ENCODE measurements at regions not wholly inside any gene's neighbourhood (a gene's known extent, or its start where the extent isn't known, plus 50 kb on each side); places are given as distances from the start of the nearest gene placed in this dataset.

DNA sequence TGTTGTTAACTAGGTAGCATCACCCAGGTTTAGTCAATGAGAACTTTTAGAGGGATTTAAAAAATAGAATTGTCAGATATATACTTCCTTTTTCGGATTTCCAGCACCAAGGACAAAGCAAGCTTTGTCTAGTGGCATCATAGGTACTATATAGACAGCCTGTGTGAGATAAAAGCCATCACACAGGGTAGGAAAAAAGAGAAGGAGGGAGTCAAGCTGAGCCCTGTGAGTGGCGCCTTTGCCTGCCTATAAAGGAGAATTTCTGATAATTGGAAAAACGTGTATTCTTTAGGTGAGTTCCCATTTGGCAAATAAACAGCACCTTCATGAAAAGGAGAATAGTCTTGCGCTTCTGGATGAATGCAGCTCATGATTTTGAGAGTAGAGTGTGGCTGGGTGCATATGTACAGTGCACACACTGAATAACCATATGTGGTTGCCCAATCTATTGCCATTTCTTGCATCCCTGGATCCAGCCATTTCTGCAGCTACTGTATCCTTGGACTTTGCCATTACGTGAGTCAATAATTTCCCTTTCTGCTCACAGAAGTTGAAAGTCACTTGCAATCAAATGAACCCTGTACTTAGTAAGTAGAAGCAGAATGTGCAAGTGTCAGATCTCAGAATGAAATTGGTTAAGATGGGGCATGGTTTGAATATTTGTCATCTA is 559.9 kb upstream of the MEX3C start:
- no peak for DNase-seq

DNA sequence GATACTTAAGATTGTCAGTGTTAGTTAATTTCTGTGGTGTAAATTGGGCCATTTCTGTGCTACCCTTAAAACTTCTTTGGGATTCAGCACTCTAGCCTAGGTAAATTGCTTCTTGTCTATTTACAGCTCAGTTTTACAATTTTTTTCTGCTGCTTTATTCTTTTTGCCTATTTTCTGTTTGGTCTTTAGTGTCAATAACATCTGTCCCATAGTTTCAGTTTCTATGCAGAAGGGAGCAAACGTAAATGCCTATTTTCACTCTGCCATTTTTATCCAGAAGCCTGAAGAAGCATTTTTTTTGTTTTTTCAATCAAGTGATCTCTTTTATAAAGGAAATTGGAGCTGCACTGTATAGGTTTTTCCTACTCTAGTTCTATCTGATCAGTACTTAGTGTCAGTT is 564.9 kb upstream of the MEX3C start:
- no peak for DNase-seq

DNA sequence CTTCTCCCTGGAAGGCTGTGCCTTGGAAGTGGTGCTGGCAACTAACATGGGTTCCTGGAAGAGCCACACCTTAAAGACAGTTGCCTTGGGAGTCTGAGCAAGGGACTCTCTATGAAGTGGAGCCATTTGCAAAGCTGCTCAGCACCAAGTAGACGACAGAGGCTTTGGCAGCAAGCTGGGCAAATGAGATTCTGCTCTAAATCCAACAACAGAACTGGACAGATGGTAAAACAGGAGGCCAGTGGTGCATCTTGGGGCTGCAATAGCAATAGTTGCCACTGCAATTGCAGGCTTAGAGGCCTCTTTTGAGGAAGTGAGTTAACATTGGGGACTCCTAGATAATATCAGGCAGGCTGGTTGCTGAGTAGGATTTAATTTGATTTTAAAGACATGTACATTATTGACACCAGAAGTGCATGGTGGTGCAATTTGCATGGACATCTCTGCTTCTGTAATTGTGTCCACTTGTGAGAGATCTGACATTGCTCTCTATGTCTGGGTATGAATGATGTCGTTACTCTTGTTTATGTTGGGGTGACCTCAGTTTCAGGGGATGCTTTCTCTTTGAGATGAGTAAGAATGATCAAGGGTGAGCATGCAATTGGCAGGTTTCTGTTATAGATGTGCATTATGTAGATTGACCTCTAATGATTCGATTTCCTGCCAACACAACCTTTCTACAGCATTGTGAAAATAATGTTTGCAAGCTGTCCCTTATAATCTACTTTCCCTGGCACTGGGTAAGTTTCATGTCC is 568.3 kb upstream of the MEX3C start:
- DNase-seq = no peak

DNA sequence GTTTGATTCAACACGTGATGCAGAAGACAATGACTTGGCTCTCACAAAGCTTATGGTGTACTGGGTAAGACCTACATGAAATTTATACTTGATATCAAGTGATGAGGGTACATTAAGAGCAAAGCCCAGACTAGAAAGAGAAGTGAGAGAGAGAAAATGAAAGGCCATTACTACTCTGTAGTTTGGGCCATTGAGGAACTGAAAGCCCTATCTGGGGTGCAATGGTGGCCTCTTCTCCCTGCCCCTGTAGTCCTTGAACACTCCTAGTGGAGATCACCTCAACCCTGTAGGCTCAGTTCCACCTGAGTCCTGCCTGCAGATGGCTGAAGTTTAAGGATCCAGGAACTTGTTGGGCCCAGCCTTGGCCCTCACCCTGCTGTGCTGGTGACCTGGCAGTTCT is 569.8 kb upstream of the MEX3C start:
- DNase-seq = no peak

DNA sequence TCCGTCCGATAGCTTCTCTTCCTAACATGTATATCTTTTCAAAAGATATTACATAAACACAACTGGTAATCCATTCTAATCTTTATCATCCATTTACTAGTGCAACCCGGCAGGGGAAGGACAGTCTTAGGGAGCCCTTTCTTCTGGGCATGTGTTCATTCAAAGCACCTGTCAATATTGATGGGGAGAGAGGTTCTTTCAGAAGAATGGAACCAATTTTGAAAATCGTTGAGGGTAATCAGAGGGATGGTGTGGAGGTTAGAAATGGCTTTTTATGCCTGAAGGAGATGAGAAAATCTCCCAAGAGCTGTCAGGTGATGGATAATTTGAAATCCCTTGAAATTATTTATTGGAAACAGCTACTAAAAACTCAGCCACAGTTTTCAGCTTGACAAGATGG is 561.9 kb upstream of the DCC start:
- DNase-seq = no peak

DNA sequence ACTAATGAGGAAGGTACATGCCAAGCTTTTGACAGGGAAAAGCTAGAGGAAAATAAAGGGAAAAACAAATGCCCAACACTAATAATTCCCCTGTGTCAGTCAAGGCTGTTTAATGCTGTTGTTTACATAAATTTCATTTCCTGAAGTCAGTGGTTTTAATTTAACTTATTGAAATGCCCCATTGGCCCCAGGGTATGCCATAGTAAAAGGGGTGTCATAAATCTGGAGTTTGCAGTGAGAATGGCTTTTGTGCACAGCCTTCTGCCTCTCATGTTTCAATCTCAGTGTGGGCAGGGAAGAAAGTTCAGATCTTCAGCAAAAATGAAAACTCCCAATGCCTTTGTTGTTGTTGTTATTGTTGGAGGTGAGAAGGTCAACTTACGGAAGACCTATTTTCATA is 550.1 kb upstream of the DCC start:
- no peak for DNase-seq

DNA sequence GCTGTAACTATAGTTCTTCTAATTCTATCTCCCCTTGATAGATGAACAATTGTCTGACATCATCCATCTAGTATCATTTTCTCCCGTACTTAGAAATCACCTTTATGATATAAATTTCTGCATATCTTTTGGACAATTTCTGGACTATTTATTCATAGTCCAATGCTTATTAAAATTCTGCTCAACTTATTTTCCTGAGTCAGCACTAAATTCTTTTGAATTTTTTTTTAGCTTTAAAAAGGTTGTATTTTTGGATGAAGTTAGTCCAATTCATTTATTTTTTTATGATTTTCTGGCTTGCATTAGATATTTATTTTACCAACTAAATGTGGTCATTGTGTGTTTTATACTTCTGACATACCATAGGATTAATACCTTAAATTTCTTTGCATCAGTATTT is 538.5 kb upstream of the DCC start:
- no peak for DNase-seq

DNA sequence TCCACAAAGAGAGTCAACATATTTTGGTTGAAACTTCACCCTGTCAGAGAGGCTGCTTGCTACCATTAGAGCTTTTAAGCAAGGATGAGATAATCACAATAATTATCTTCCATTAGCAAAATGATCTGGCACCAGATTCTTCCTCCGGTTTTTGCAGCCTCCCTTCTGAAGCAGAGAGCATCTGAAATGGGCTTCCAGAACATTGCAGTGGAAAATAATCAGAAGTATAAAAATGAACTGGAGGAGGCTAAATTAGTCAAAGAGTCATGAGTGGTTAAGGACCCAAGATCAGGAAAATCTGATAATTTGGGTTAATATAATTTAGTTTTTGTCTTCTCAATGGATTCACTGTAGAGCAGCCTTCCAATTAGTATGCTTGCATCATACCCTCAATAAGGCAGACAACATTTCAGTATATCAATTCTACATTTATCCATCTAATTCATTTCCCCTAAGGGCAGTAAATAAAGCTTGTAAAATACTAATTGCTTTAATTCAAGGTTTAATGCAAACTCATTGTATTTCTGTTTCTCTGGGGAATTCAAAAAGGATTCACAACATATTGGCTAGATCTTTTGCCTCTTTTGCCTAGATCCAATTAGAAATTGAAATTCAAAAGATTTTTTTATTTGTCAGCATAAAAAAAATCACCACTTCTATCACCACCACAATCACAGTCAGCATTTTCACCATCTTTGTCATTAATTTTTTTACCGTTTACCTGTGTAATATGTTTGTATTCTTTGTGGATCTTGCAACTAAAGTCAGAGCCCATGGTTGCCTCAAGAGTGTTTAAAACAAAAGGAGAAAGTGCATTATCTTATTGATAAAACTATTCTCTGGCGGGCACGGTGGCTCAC is 537.2 kb upstream of the DCC start:
- DNase-seq = no peak

DNA sequence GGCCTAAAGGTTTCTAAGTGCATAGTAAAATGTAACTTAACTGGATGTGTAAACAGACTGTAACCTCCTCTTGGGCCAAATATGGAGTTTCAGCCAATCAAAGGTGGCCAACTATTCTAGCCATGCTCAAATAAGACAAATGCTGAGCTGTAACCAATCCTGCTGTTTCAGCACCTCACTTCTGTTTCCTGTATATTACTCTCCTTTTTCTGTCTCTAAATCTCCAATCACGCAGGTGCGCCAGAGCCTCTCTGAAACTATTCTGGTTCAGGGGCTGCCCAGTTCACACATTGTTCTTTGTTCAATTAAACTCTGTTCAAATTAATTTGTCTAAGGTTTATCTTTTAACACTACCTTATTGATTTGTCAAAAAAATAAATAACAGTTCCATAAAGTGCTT is 532.7 kb upstream of the DCC start:
- no peak for DNase-seq

DNA sequence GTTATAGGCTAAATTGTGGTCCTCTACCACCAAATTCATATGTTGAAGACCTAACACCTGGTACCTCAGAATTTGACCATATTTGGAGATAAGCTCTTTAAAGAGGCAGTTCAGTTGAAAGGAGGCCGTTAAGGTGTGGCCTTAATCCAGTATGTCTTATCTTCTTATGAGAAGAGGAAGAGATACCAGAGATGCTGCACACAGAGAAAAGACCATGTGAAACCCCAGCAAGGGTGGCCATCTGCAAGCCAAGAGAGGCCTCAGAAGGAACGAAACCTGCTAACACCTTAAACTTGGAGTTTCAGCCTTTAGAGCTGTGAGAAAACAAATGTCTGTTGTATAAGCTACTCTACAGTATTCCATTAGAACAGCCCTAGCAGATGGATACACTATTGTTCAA is 528.1 kb upstream of the DCC start:
- DNase-seq = no peak

DNA sequence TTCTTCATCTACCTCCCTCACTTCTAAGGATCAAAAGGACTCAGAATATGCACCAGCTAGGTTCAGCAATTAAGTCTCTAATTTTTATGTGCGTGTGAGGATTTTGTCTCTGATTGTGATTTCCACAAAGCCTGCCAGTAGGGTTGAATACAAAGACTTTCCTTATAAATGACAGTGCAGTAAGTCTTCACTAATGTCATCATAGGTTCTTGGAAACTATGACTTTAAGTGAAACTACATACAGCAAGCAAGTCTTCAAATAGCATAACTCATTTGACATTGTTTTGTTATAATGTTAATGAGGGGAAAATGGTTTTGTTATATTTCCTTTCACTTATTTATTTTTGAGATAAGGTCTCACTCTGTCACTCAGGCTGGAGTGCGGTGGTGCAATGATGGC is 526.3 kb upstream of the DCC start:
- no peak for DNase-seq

DNA sequence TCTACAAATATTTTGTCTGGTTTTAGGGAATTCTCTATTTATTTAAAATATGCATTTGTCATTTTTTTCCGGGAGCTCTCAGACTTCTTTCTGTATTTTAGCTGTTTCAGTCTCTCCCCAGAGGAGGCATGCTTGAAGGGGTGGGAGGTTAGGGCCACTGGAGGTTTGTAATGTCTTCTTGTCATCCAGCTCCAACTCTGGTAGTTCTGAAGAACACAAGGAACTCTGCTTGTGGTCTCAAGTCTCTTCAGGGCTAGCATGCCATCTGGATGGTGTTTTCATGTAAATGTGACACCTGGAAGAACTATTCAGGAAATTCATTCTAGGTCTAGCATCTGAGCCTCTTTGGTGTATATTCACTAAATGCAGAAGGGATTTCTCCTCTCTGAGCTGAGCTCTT is 518.4 kb upstream of the DCC start:
- DNase-seq = no peak

DNA sequence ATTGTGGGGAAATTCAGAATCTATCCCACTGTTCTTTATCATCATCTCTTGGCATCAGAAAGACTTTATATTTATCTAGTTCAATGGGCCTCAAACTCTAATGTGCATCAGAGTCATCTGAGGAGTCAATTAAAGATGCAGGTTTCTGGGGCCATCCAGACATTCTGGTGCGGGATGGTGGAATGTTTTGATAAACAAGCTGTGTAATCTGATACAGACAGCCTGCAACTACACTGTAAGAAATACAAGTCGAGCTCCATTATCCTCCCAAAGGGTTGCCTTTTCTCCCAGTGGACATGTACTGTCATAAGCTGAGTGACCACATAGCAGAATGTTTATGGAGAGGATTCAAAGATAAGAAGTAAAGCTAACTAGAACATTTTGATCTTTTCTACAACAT is 515.3 kb upstream of the DCC start:
- no peak for DNase-seq

DNA sequence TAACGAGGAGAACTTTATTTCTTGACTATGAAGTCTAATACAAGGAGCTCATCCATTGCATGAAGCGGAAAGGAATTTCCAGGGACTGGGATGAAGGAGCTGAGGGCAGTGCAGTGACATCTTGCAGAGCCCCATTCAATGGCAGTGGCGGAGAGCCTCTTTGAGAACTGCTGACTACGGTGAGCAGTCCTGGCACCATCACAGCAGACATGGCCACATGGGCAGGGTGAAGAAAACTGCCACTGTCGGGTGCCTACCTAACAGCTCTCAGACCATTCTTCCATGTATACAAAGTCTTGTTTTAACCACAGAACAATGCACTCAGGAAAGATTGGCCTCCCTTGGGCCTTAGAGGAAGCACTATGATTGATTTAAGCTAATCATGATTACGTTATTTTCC is 506.1 kb upstream of the DCC start:
- DNase-seq = no peak

DNA sequence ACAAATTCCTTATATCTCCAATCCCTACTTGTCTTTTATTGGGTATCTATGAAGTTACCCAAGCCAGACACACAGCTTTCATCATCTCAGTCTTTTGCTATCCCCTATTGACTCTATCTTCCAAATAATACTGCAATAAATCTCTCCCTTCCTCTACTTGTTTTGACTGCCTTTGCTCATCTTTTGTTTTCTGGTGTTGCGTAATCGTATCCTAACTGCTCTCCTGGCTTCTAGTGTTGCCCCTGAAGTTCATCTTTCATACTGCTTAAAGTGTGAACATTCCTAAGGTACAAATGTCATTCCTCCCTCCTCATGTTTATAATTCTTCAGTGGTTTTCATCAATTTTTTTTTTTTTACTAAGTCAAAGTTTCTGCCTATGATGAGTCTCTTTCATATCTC is 491.3 kb upstream of the DCC start:
- no peak for DNase-seq

DNA sequence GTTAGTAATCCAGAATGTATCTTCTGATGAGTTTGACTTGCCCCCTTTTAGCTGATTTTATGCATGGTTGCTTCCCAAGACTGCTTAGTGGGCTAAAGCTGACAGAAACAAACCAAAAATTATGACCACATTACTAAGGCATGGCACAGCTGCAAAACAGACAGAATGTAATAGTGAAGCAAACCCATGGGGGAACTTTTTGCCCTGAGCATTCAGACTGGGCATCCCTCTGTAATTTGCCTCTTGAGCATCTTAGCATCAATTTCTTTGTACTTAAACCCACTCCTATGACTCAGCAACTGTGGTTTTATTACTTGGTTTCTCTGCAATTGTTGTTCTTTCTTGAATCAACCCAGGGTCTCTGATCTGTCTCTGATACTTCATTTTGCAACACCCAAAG is 487.3 kb upstream of the DCC start:
- DNase-seq = no peak

DNA sequence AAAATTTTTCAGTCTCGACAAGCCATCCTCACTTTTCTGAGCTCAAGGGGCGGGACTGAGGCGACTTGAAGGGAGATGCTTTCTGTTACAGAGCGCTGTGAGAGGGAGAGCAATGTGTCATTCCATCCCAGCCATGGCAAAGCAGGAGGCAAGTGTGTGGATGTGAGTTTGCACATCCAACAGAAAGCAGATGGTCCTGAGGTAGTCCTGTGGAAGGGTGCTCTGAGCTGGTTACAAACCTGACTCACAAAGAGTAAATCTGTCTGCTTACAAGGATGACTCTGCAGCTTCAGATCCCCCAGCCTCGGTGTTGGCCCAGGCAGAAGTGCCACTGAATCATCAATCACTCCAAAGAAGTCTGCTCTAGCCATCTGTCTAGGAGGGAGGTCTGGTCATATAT is 482.0 kb upstream of the DCC start:
- no peak for DNase-seq

DNA sequence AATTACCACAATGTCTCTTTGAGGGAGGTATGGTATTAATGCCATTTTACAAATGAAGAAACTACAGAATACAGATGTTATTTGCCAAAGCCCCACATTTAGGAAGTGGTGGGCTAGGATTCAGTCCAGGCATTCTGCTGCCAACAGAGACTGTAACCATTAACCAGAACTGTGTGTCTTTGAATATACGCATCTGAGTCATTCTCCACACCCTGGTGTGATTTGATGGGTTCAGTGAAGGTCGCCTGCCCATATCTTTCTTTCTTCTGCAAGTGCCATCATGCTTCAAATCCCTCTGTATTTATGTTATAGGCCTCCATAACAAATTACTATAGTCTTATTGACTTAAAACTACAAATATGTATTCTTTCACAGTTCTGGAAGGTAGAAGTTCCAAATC is 479.0 kb upstream of the DCC start:
- no peak for DNase-seq

DNA sequence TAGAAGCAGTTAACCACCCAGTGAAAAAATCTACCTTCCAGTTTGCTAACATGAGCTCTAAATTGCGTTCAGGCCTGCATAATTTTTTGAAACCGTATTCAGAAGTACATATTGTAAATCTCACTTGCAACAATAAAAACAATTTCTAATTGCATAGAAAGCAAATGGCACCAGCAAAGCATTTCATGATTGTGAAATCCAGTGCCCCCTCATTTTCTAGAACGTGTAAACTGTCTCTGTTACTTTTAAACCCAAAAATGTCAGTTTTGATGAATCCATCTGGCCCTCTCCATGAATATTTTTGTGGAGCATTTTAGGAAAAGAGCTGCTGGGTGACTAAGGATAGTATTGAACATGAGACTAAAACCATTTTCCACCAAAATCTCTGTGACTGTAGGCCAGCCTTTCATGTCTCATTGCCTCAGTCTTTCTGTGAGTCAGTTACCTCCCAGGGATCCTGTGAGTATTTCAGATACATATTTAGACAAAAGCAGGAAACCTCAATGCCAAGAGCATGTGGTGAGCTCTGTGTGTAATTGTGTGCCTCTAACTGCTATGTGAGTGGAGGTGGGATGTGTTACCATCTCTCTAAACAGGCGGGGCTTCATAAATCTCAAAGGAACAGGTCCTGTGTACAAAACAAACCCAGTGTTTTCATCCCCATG is 477.8 kb upstream of the DCC start:
- DNase-seq = no peak

DNA sequence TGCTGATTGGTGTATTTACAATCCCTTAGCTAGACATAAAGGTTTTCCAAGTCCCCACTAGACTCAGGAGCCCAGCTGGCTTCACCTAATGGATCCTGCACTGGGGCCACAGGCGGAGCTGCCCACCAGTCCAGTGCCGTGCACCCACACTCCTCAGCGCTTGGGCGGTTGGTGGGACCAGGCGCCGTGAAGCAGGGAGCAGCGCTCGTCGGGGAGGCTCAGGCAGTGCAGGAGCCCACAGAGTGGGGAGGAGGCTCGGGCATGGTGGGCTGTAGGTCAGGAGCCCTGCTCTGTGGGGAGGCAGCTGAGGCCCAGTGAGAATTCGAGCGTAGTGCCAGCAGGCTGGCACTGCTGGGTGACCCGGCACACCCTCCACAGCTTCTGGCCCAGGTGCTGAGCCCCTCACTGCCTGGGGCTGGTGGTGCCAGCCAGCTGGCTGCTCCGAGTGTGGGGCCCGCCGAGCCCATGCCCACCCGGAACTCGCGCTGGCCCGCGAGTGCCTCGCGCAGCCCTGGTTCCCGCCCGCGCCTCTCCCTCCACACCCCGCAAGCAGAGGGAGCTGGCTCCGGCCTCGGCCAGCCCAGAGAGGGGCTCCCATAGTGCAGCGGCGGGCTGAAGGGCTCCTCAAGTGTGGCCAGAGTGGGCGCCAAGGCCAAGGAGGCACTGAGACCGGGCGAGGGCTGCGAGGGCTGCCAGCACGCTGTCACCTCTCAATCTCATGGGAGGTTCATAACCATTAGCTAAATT is 475.6 kb upstream of the DCC start:
- DNase-seq = no peak

DNA sequence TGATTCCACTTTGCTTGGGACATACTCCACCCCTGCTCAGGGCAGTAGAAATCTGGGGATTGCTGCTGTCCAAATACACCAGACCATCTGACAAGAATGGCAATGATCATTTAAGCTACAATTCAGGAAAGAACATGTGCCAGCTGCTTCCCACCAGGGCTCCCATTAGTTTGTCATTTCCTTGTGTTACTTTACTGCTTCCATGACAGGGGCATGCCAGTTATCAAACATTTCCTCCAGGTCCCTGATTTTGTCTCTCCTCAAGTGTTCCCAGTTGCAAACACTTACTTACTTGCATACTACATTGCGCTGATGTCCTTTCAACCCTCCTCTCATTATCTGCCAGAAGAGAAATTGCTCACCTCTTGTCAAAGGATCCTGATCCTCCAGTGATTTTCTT is 474.5 kb upstream of the DCC start:
- no peak for DNase-seq

DNA sequence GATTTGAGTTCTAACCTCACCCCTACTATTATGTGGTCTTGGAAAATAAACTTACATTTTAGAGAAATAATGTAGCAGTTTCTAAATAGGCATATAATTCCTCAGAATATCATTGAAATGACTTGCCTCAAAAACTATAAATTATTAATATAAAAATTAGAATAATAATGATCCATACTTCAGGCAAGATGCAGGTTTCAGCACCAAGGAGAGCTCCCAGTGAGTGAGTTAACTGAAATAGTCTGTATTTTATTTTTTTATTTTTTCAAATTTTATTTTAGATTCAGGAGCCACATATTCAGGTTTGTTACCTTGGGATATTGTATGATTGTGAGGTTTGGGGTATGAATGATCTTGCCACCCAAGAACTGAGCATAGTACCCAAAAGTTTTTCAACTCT is 472.2 kb upstream of the DCC start:
- DNase-seq = no peak

DNA sequence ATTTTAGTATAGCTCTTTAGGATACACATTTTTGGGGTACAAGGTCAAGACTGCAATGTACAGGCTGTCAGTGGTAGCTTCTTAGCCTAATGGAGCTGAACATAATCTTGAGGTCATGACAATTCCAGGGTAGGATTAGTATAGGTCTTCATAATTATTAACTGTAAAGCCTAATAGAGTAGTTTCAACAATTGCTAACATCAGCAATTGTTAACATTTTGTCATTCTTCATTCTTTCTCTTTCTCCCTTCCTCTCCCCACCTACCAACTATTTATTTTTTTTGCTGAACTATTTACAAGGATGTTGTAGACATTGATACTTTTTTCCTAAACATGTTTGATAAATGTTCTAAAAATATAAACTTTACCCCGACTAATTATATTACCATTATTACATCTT is 461.3 kb upstream of the DCC start:
- no peak for DNase-seq
